GM12891 (cell line): ENCODE measurements at regions not wholly inside any gene's neighbourhood (a gene's known extent, or its start where the extent isn't known, plus 50 kb on each side); places are given as distances from the start of the nearest gene placed in this dataset.

Experiments
- POLR2A ChIP-seq: IDR thresholded peaks from 2 replicates; pipeline ENCODE4 v1.6.1; 2011; ENCODE audit warnings: low read depth, low read length, control low read depth
- POLR2AphosphoS5 ChIP-seq: IDR thresholded peaks from 2 replicates; pipeline ENCODE4 v1.6.1; 2011; ENCODE audit warnings: low read depth, low read length, control low read depth
- POU2F2 ChIP-seq: IDR thresholded peaks from 2 replicates; pipeline ENCODE4 v1.6.1; 2011; ENCODE audit warnings: low read depth, mild to moderate bottlenecking, control low read depth, low read length, moderate library complexity
- TAF1 ChIP-seq: IDR thresholded peaks from 2 replicates; pipeline ENCODE4 v1.6.1; 2011; ENCODE audit warnings: low read depth, low read length, control low read depth

DNA sequence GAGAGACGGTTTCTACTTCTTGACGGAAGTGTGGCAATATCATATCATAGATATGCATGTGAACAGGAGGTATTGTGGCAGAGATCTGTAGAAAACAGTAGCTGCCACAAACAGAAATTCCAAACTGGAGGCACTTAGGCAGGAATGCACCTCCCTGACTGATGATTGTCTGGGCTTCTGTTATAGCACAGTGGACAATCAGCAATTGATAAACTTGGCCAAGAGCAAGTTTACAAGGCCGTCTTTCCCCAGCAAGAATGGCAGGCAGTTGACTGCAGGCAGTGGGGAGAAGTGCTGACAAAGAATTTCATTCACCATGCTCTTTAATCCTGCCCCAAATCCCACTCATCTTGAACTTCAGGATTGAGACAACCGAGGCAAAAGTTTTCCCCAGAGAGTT lies 114.4 kb upstream of the STOX2 start:
- TF ChIP-seq POLR2A (no peak), POU2F2 (no peak), POLR2AphosphoS5 (no peak), TAF1 (no peak)
